Ishikawa (cell line): ENCODE measurements at regions not wholly inside any gene's neighbourhood (a gene's known extent, or its start where the extent isn't known, plus 50 kb on each side); places are given as distances from the start of the nearest gene placed in this dataset.

Source experiments
- CEBPB ChIP-seq: IDR thresholded peaks from 2 replicates; pipeline ENCODE4 v1.6.1; 2012
- EGR1 ChIP-seq: IDR thresholded peaks from 2 replicates; pipeline ENCODE4 v1.6.1; 2012
- EP300 ChIP-seq: IDR thresholded peaks from 2 replicates; pipeline ENCODE4 v1.6.1; 2012; ENCODE audit warnings: borderline replicate concordance
- NFIC ChIP-seq: IDR thresholded peaks from 2 replicates; pipeline ENCODE4 v1.6.1; 2012
- TEAD4 ChIP-seq: IDR thresholded peaks from 2 replicates; pipeline ENCODE4 v1.6.1; 2012
- YY1 ChIP-seq: IDR thresholded peaks from 2 replicates; pipeline ENCODE4 v1.6.1; 2012; ENCODE audit warnings: low read depth

DNA sequence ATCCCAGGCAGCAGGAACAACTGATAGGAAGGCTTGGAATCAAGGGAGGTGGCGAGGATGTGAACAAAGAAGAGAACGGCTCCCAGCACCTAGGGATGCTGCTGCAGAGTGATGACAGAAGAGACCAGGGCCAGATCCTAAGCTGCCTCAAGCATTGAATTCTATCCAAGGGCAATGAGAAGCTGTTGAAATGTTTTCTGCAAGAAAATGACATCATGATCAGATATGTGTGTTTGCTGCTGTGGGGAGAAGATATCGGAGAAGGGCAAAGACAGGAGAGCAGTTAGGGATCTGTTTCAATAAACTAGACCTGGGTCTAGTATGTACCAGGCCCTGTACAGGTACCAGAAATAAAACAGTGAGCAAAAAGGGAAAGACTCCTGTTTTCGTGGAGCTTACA is 194.7 kb upstream of the RAB4A start:
- TF ChIP-seq EGR1: no peak
- TF ChIP-seq YY1: no peak
- no peak for TF ChIP-seq EP300
- no peak for TF ChIP-seq NFIC
- TF ChIP-seq CEBPB: no peak
- TF ChIP-seq TEAD4: no peak
